ENCODE measurements at regions not wholly inside any gene's neighbourhood (a gene's known extent, or its start where the extent isn't known, plus 50 kb on each side); places are given as distances from the start of the nearest gene placed in this dataset.
"Not testable (repeated sequence)": the region's sequence is repeated elsewhere in the genome, so short reads cannot be mapped to it uniquely, and the experiment has no call there.

DNA sequence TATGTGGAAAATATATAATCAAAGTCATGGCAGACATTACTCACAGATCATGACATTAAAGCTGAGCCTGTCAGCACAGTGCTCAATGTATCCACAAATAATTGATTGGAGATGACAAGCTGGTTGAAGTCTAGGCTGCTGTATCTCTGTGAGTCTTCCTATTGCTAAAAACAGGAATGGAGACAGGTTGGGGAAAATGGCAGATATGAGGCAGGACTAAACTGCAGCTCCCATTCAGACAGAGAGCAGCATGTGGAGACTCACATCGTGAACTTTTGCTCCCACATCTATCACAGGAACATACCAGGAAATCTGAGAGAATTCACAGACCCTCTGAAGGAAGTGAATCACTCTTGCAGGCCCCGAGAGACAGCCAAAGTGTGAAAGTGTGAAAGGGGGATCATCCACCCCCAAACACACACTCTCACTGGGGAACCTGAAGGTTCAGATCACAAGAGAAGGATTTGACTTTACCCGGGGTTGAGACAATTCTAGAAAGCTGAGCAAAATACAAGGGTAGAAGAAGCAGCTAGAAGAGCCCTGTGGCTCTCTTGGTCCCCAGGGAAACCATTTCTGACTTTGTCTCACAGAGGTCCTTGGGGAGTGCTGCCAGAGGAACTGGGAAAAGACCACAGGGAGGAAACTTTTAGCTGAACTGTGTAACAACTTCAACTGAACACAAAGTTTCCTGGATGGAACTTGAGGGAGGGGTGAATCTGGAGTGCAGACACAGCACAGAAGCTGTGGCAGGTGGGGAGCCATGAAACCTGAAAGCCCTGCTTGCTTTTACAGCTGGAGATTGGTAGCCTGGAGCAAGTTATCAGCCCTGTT is 173.4 kb downstream of the S1PR1 start:
- H3K27me3 ChIP-seq (ENCODE audit: insufficient read depth, low read length, poor library complexity, severe bottlenecking): no peaks in the 10 kb centered on the region
- H3K9me3 ChIP-seq (ENCODE audit: insufficient read depth, low read depth, low read length): no peaks in the 10 kb centered on the region
- peak overlapping the region; percentile 69 for H2AFZ ChIP-seq (ENCODE audit: low read length)
- H3K4me2 ChIP-seq (ENCODE audit: low read depth, low read length, poor library complexity, severe bottlenecking): peak overlapping the region; percentile 29
- TF ChIP-seq, protein P1, sequence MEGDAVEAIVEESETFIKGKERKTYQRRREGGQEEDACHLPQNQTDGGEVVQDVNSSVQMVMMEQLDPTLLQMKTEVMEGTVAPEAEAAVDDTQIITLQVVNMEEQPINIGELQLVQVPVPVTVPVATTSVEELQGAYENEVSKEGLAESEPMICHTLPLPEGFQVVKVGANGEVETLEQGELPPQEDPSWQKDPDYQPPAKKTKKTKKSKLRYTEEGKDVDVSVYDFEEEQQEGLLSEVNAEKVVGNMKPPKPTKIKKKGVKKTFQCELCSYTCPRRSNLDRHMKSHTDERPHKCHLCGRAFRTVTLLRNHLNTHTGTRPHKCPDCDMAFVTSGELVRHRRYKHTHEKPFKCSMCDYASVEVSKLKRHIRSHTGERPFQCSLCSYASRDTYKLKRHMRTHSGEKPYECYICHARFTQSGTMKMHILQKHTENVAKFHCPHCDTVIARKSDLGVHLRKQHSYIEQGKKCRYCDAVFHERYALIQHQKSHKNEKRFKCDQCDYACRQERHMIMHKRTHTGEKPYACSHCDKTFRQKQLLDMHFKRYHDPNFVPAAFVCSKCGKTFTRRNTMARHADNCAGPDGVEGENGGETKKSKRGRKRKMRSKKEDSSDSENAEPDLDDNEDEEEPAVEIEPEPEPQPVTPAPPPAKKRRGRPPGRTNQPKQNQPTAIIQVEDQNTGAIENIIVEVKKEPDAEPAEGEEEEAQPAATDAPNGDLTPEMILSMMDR (conservative IDR thresholded peaks at IDR 0.05; ENCODE audit: low read length): no peak
- no peak for TF ChIP-seq EZH2phosphoT487 (IDR thresholded peaks at IDR 0.05; ENCODE audit: borderline replicate concordance)
- H3K79me2 ChIP-seq (ENCODE audit: insufficient read depth, low read length): no peaks in the 10 kb centered on the region
- H3F3A ChIP-seq (ENCODE audit: low read depth): no peaks in the 10 kb centered on the region
- H3K4me3 ChIP-seq (ENCODE audit: low read length, poor library complexity, severe bottlenecking): no peak overlapping the region
- peaks cover 17% of the 10 kb centered on the region for H3K4me1 ChIP-seq (ENCODE audit: insufficient read depth, low read length, poor library complexity, severe bottlenecking)
- H3K36me3 ChIP-seq (ENCODE audit: insufficient read depth, low read length): no peaks in the 10 kb centered on the region
- no peaks in the 10 kb centered on the region for H3K9me2 ChIP-seq (replicated peaks; ENCODE audit: low read depth, low read length)
- H3K9ac ChIP-seq (ENCODE audit: low read depth, low read length, poor library complexity, severe bottlenecking): peak overlapping the region; percentile 4
- H4K20me1 ChIP-seq (ENCODE audit: insufficient read depth, low read length, poor library complexity, severe bottlenecking): no peaks in the 10 kb centered on the region

DNA sequence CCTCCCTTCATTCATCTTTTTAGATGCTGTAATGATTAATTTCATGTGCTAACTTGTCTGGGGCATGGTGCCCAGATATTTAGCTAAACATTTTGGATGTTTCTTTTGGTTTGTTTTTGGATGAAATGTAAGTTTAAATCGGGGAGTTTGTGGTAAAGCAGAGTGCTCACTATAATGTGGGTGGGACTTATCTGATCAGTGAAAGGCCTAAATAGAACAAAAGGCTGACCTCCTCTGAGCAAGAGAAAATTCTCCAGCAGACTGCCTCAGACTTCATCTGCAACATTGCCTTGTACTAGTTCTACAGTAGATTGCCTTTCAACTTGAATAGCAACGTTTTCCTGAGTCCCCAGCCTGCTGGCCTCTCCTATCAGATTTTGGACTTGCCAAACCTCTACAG is 183.6 kb downstream of the S1PR1 start:
- H2AFZ ChIP-seq (ENCODE audit: low read length): no peak overlapping the region; the same call in 1 of the 2 replicates
- no peaks in the 10 kb centered on the region for H3K79me2 ChIP-seq (ENCODE audit: insufficient read depth, low read length)
- no peaks in the 10 kb centered on the region for H3K9me2 ChIP-seq (replicated peaks; ENCODE audit: low read depth, low read length)
- TF ChIP-seq, protein P1 (conservative IDR thresholded peaks at IDR 0.05; ENCODE audit: low read length): no peak
- TF ChIP-seq EZH2phosphoT487 (IDR thresholded peaks at IDR 0.05; ENCODE audit: borderline replicate concordance): no peak
- H3F3A ChIP-seq (ENCODE audit: low read depth): no peaks in the 10 kb centered on the region
- no peaks in the 10 kb centered on the region for H4K20me1 ChIP-seq (ENCODE audit: insufficient read depth, low read length, poor library complexity, severe bottlenecking)
- H3K36me3 ChIP-seq (ENCODE audit: insufficient read depth, low read length): no peaks in the 10 kb centered on the region
- H3K4me2 ChIP-seq (ENCODE audit: low read depth, low read length, poor library complexity, severe bottlenecking): no peak overlapping the region
- H3K4me3 ChIP-seq (ENCODE audit: low read length, poor library complexity, severe bottlenecking): no peak overlapping the region
- no peak overlapping the region for H3K9ac ChIP-seq (ENCODE audit: low read depth, low read length, poor library complexity, severe bottlenecking)
- no peaks in the 10 kb centered on the region for H3K27me3 ChIP-seq (ENCODE audit: insufficient read depth, low read length, poor library complexity, severe bottlenecking)
- peaks cover 4% of the 10 kb centered on the region; the same call in 1 of the 2 replicates for H3K9me3 ChIP-seq (ENCODE audit: insufficient read depth, low read depth, low read length)
- H3K4me1 ChIP-seq (ENCODE audit: insufficient read depth, low read length, poor library complexity, severe bottlenecking): no peaks in the 10 kb centered on the region

DNA sequence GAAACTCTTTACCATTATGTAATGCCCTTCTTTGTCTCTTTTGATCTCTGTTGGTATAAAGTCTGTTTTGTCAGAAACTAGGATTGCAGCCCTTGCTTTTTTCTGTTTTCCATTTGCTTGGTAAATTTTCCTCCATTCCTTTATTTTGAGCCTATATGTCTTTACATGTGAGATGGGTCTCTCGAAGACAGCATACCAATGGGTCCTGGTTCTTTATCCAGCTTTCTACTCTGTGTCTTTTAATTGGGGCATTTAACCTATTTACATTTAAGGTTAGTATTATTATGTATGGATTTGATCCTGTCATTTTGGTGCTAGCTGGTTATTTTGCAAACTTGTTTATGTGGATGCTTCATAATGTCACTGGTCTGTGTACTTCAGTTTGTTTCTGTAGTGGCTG is 191.3 kb downstream of the S1PR1 start:
- not testable (repeated sequence) for H3K9me3 ChIP-seq (ENCODE audit: insufficient read depth, low read depth, low read length); H3K4me1 ChIP-seq (ENCODE audit: insufficient read depth, low read length, poor library complexity, severe bottlenecking); H3K4me2 ChIP-seq (ENCODE audit: low read depth, low read length, poor library complexity, severe bottlenecking); H3K9ac ChIP-seq (ENCODE audit: low read depth, low read length, poor library complexity, severe bottlenecking); H3K79me2 ChIP-seq (ENCODE audit: insufficient read depth, low read length); H3K36me3 ChIP-seq (ENCODE audit: insufficient read depth, low read length); H3K27me3 ChIP-seq (ENCODE audit: insufficient read depth, low read length, poor library complexity, severe bottlenecking); H3K4me3 ChIP-seq (ENCODE audit: low read length, poor library complexity, severe bottlenecking); H4K20me1 ChIP-seq (ENCODE audit: insufficient read depth, low read length, poor library complexity, severe bottlenecking); H3K9me2 ChIP-seq (replicated peaks; ENCODE audit: low read depth, low read length); H3F3A ChIP-seq (ENCODE audit: low read depth); H2AFZ ChIP-seq (ENCODE audit: low read length)

DNA sequence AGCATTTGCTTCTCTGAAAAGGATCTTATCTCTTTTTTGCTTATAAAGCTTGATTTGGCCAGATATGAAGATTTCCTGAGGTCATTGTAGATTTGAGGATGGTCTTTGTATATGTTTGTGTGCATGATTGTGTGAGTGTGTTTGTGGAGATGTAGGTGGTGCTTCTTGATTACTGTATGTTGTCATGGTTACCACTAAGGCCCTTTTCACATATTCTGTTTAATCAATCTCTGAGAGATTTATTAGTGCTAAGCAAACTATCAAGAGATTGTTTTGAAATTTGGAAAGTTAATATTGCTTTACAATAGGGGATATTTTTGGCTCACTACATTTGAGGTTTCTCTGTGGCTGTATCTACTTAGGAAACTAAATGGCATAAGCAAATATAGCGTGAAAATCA is 191.7 kb downstream of the S1PR1 start:
- Histone ChIP-seq H3K36me3 (ENCODE audit: insufficient read depth, low read length) (no peaks in the 10 kb centered on the region), H3K79me2 (ENCODE audit: insufficient read depth, low read length) (no peaks in the 10 kb centered on the region), H3K4me3 (ENCODE audit: low read length, poor library complexity, severe bottlenecking) (no peak overlapping the region), H2AFZ (ENCODE audit: low read length) (no peak overlapping the region), H3K27me3 (ENCODE audit: insufficient read depth, low read length, poor library complexity, severe bottlenecking) (no peaks in the 10 kb centered on the region), H3F3A (ENCODE audit: low read depth) (no peaks in the 10 kb centered on the region), H3K4me1 (ENCODE audit: insufficient read depth, low read length, poor library complexity, severe bottlenecking) (no peaks in the 10 kb centered on the region), H3K9me2 (replicated peaks; ENCODE audit: low read depth, low read length) (no peaks in the 10 kb centered on the region), H3K9me3 (ENCODE audit: insufficient read depth, low read depth, low read length) (peaks cover 4% of the 10 kb centered on the region; the same call in 1 of the 2 replicates), H3K9ac (ENCODE audit: low read depth, low read length, poor library complexity, severe bottlenecking) (no peak overlapping the region), H4K20me1 (ENCODE audit: insufficient read depth, low read length, poor library complexity, severe bottlenecking) (no peaks in the 10 kb centered on the region), H3K4me2 (ENCODE audit: low read depth, low read length, poor library complexity, severe bottlenecking) (no peak overlapping the region)
- TF ChIP-seq, protein P1 (conservative IDR thresholded peaks at IDR 0.05; ENCODE audit: low read length): no peak
- no peak for TF ChIP-seq EZH2phosphoT487 (IDR thresholded peaks at IDR 0.05; ENCODE audit: borderline replicate concordance)

All from Loucy (cell line).